ENCODE measurements at regions not wholly inside any gene's neighbourhood (a gene's known extent, or its start where the extent isn't known, plus 50 kb on each side); places are given as distances from the start of the nearest gene placed in this dataset.
A peak's percentile ranks its signal among the peaks of the same experiment; 100 is the strongest.

- TF ChIP-seq CTCF (IDR thresholded peaks at IDR 0.05; ENCODE audit: insufficient read depth, low read depth, low read length) (peak; percentile 15), EZH2 (IDR thresholded peaks at IDR 0.05; ENCODE audit: insufficient read depth, low read length) (no peak)
- peak overlapping the region; percentile 75 for H3K4me2 ChIP-seq (ENCODE audit: low read length)
- no peaks in the 10 kb centered on the region for H3K9me3 Mint-ChIP-seq (ENCODE audit: unreplicated experiment)
- no peaks in the 10 kb centered on the region for H3K36me3 Mint-ChIP-seq (ENCODE audit: low read depth, unreplicated experiment)
- H3K4me3 Mint-ChIP-seq (ENCODE audit: unreplicated experiment) = peak overlapping the region; percentile 60
- no peak for DNase-seq (ENCODE audit: low read depth)
- H3K79me2 ChIP-seq (ENCODE audit: insufficient read depth, low read length) = no peaks in the 10 kb centered on the region
- peak overlapping the region; percentile 34 for H2AFZ ChIP-seq (ENCODE audit: low read depth, low read length)
- no peaks in the 10 kb centered on the region for H3K4me1 Mint-ChIP-seq (ENCODE audit: low read depth, unreplicated experiment)
- H3K36me3 ChIP-seq (ENCODE audit: insufficient read depth, low read length) = no peaks in the 10 kb centered on the region
- peaks cover 2% of the 10 kb centered on the region for H3K27me3 ChIP-seq (ENCODE audit: insufficient read depth, low read length)
- H3K4me1 ChIP-seq (ENCODE audit: insufficient read depth, low read length) = no peaks in the 10 kb centered on the region
- H3K27me3 Mint-ChIP-seq (ENCODE audit: low read depth, unreplicated experiment) = peaks cover 49% of the 10 kb centered on the region
- no peak overlapping the region for H3K27ac Mint-ChIP-seq (ENCODE audit: unreplicated experiment)
- no peaks in the 10 kb centered on the region for H4K20me1 ChIP-seq (ENCODE audit: insufficient read depth, low read length)
- peak overlapping the region; percentile 23 for H3K4me3 ChIP-seq (ENCODE audit: insufficient read depth, low read depth, low read length)
- H3K27ac ChIP-seq (ENCODE audit: low read depth, low read length) = no peak overlapping the region
- FAIRE-seq = no peak
- no peaks in the 10 kb centered on the region for H3K9me3 ChIP-seq (ENCODE audit: insufficient read depth, low read depth, low read length)
- H3K9ac ChIP-seq (ENCODE audit: low read length) = no peak overlapping the region
Measured at GRCh38 chr5:2038321-2039179, 155.8 kb upstream of the IRX4 start.

- DNase-seq (ENCODE audit: low read depth) (no peak), FAIRE-seq (no peak)
- Histone ChIP-seq H3K4me3 (ENCODE audit: insufficient read depth, low read depth, low read length) (no peak overlapping the region), H3K36me3 (ENCODE audit: insufficient read depth, low read length) (no peaks in the 10 kb centered on the region), H3K79me2 (ENCODE audit: insufficient read depth, low read length) (no peaks in the 10 kb centered on the region), H2AFZ (ENCODE audit: low read depth, low read length) (no peak overlapping the region), H4K20me1 (ENCODE audit: insufficient read depth, low read length) (no peaks in the 10 kb centered on the region), H3K4me1 (ENCODE audit: insufficient read depth, low read length) (no peaks in the 10 kb centered on the region), H3K4me2 (ENCODE audit: low read length) (no peak overlapping the region), H3K9ac (ENCODE audit: low read length) (no peak overlapping the region), H3K27me3 (ENCODE audit: insufficient read depth, low read length) (peaks cover 2% of the 10 kb centered on the region), H3K27ac (ENCODE audit: low read depth, low read length) (no peak overlapping the region), H3K9me3 (ENCODE audit: insufficient read depth, low read depth, low read length) (no peaks in the 10 kb centered on the region)
- peaks cover 53% of the 10 kb centered on the region for H3K27me3 Mint-ChIP-seq (ENCODE audit: low read depth, unreplicated experiment)
- H3K9me3 Mint-ChIP-seq (ENCODE audit: unreplicated experiment) = no peaks in the 10 kb centered on the region
- TF ChIP-seq EZH2 (IDR thresholded peaks at IDR 0.05; ENCODE audit: insufficient read depth, low read length) = no peak
- TF ChIP-seq CTCF (IDR thresholded peaks at IDR 0.05; ENCODE audit: insufficient read depth, low read depth, low read length) = no peak
- H3K27ac Mint-ChIP-seq (ENCODE audit: unreplicated experiment) = no peak overlapping the region
- no peaks in the 10 kb centered on the region for H3K36me3 Mint-ChIP-seq (ENCODE audit: low read depth, unreplicated experiment)
- no peaks in the 10 kb centered on the region for H3K4me1 Mint-ChIP-seq (ENCODE audit: low read depth, unreplicated experiment)
- no peak overlapping the region for H3K4me3 Mint-ChIP-seq (ENCODE audit: unreplicated experiment)
Measured at GRCh38 chr5:2036885-2037284, 154.2 kb upstream of the IRX4 start.

GRCh38 chr5:2032432-2032831 is 149.7 kb upstream of the IRX4 start:
- Mint-ChIP-seq H3K27me3 (ENCODE audit: low read depth, unreplicated experiment) (peaks cover 41% of the 10 kb centered on the region), H3K4me3 (ENCODE audit: unreplicated experiment) (no peak overlapping the region), H3K27ac (ENCODE audit: unreplicated experiment) (no peak overlapping the region), H3K36me3 (ENCODE audit: low read depth, unreplicated experiment) (no peaks in the 10 kb centered on the region), H3K9me3 (ENCODE audit: unreplicated experiment) (no peaks in the 10 kb centered on the region), H3K4me1 (ENCODE audit: low read depth, unreplicated experiment) (no peaks in the 10 kb centered on the region)
- H3K4me1 ChIP-seq (ENCODE audit: insufficient read depth, low read length) = no peaks in the 10 kb centered on the region
- DNase-seq (ENCODE audit: low read depth) (no peak), FAIRE-seq (no peak)
- no peaks in the 10 kb centered on the region for H4K20me1 ChIP-seq (ENCODE audit: insufficient read depth, low read length)
- H3K27me3 ChIP-seq (ENCODE audit: insufficient read depth, low read length) = no peaks in the 10 kb centered on the region
- H3K36me3 ChIP-seq (ENCODE audit: insufficient read depth, low read length) = no peaks in the 10 kb centered on the region
- no peak overlapping the region for H3K4me2 ChIP-seq (ENCODE audit: low read length)
- no peak overlapping the region for H3K4me3 ChIP-seq (ENCODE audit: insufficient read depth, low read depth, low read length)
- H3K9me3 ChIP-seq (ENCODE audit: insufficient read depth, low read depth, low read length) = no peaks in the 10 kb centered on the region
- TF ChIP-seq CTCF (IDR thresholded peaks at IDR 0.05; ENCODE audit: insufficient read depth, low read depth, low read length) = no peak
- no peak for TF ChIP-seq EZH2 (IDR thresholded peaks at IDR 0.05; ENCODE audit: insufficient read depth, low read length)
- no peaks in the 10 kb centered on the region for H3K79me2 ChIP-seq (ENCODE audit: insufficient read depth, low read length)
- H3K9ac ChIP-seq (ENCODE audit: low read length) = no peak overlapping the region
- H2AFZ ChIP-seq (ENCODE audit: low read depth, low read length) = no peak overlapping the region
- H3K27ac ChIP-seq (ENCODE audit: low read depth, low read length) = no peak overlapping the region

Data from astrocyte (in vitro differentiated cells and primary cell).